NCI-H146 treated with DMSO at 0.1 percent for 48 hours (cell line): ENCODE measurements at regions not wholly inside any gene's neighbourhood (a gene's known extent, or its start where the extent isn't known, plus 50 kb on each side); places are given as distances from the start of the nearest gene placed in this dataset.

Experiments
- DNase-seq: peaks from one replicate; lab custom pipeline; 2025; ENCODE audit not compliant: unreplicated experiment; lab: John Stamatoyannopoulos, UW

DNA sequence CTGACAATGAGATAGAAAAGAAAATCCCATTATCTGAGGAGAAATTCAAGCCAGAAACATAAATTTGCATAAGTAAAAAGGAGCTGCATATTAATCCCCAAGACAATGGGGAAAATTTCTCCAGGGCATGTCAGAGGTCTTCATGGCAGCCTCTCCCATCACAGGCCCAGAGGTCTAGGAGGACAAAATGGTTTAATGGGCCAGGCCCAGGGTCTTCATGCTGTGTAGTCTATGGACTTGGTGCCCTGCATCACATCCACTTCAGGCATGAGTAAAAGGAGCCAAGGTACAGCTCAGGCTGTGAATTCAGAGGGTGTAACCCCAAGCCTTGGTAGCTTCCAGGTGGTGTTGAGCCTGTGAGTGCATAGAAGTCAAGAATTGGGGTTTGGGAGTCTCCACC lies 1097.2 kb upstream of the RAG2 start:
- DNase-seq, result no peak

DNA sequence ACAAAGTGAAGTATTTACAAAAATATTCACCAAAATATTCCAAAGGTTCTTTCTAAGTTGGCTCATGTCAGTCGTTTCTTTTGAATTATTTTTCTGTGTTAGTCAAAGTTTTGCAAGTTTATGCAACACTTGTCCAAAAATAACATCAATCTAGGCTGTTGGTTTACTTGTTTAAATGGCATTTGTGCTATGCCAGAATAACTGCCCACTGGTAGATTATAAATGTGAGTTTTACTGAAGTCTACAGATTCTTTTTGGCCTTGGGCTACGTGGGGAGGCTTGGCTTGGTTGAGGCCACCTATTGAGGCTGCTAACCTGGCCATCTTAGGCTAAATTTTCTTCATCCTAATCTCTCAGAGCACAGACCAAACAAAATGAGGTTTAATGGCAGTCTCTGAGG lies 1091.9 kb upstream of the RAG2 start:
- DNase-seq, result no peak

DNA sequence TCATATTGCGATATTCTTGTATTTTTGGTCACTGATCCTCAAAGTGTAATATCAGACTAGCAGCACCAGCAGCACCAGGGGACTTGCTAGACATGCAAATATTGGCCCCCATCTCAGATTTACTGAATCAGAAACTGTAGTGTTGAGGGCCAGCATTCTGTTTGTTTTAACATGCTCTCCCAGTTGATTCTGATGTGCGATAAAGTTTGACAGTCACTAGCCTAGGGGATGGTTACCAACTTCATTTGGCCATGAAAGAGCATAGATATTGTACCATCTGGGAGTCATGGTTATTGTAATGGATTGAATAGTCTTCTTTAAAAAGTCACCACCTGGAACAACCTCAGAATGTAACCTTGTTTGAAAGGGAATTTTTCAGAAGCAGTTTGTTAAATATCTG lies 1090.4 kb upstream of the RAG2 start:
- no peak for DNase-seq

DNA sequence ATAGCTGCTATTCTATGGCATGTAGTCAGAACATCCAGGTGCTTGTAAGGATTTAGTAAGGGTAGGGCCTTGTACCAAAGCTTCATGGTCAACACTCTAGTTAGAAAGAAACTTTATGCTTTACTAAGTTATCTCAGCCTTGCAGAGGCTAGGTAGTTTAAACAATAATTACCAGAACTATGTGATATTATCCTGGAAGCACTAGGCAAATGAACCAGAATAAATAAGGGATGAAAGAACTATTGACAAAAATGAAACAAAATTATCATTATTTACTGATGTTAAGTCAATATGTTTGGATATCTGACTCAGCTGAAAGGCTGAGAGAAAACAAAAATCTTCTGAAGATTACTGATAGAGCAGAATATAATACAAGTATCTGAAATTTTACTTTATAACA lies 1089.1 kb upstream of the RAG2 start:
- DNase-seq, result no peak

DNA sequence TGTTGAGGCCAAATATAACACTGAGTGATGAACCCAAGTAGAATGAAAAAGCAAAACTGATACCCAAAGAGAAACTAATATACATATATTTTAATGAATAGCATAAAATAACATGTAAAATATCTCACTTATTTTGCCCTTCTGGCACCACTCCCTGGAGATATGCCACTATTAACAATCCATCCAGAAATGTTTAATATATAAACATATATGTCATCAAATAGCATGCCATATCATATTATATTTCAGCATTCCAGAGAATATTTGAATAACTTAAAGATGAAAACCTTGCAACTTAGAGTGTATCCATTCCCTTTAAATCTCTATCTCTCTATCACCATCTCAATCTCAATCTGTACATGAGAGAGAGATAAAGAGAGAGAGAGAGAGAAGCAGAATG lies 1073.3 kb upstream of the RAG2 start:
- no peak for DNase-seq

DNA sequence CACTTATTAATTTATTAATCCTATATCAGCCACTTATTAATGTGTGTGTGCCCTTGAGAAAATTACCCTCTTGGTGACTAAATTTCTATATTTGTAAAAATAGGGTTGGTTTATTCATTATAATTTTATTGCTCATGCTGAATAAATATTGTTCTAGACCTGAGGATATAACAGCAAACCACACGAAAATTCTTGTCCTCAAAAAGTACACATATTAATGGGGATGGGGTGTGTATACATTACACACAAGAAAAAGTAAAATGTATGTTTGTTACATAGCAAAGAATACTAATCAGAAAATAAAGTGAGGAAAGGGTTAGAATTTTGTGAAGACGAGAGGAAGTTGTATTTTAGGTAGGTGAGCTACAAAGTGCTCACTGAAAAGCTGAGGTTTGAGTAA lies 1068.9 kb upstream of the RAG2 start:
- no peak for DNase-seq

DNA sequence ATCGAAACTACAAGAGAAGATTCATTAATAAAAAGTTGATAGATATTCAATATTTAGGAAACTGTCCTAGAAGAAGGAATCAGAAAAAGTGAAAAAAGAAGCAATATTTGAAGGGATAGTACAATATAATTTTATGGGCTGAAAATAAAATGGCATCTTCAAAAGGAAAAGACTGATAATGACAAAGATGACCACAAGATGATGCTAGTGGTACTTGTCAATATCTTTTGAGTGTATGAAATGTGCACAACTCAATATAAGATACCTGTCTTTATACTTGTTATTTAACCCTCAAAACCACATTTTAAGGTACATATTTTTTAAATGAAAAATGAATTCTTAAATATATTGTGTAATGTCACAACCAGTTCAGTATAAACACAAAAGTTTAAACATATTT lies 1059.6 kb upstream of the RAG2 start:
- DNase-seq, result no peak

DNA sequence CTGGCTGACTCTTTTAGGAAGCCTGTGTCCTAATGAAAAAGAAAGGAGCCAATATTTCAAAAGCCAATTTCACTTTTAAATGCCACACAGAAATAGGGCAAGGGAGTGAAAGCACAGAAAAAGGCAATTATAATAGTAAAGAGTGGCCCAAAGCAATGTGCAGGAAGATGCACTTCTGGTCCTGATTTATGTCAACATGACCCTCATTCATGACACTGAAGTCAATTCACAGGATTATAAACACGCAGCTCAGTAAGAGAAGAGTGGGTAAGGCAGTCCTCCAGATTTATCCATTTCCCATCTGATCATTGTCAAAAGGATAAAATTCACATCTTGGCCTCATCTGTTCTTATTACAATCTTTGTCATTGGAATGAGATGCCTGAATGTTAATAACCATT lies 1049.7 kb upstream of the RAG2 start:
- no peak for DNase-seq

DNA sequence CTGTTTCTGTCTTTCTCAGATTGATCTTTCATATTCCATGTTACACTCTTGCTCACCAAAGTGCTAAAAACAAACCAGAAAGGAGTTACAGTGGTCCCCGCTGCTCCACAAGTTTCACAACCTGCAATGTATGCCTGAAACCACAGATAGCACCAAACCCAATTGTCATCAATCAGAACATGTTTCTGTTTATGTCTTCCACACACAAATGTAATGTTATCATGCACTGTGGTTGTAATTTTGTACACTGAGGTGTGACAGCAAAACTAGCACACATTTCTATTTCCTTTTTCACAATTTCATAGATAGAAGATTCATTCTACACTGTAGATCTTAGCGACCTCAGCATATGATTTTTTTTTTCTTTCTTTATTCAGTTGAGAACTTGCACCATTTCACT lies 1045.9 kb upstream of the RAG2 start:
- DNase-seq, result no peak

DNA sequence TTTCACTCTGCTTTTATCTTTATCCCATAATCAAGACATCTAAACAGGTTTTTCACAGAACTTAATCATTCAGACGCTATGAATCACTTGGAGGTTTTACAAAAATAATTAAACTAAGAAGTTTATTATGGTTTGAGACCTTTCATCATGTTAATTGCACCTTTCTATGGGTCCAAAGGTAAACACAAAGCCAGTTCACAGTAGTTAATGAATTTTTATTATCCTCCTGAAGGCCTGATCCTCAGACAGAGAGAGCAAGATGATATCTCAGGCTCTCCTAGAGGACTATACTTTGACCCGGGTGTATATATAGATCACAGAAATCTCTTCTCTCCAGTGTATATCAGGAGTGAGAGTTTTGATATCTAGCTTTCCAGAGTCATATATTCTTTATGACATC lies 1044.3 kb upstream of the RAG2 start:
- DNase-seq, result no peak

DNA sequence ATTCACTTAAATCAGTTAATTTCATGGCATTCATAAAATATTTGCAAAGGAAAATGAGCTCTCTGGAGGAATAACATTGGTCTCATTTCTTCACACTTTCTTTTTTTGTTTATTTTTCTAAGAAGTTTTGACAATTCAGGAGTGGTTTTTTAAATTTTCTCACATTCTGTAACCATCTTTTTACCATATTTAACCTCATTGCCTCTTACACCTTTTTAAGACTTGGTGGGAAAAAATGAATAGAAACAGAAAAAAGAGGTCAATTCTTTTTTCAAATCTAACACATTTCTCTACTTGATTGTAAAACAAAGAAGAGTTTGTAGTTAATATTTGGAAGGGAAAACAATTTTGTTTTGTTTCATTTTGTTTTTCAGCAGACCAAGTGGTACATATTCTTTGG lies 1034.7 kb upstream of the RAG2 start:
- no peak for DNase-seq

DNA sequence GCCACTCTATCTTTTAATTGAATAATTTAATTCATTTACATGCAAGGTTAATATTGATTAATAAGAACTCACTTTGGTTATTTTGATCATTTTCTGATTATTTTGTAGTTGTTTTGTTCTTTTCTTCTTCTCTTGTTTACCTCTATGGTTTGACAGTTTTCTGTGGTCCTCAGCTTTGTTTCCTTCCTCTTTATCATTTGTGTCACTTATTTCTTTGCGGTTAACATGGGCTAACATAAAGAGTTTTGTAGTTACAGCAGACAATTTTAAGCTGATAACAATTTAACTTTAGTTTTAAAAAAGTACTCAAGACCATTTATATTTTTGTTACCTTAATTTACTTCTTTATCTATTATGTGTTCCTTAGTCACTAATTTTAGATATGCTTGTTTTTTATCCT lies 1032.8 kb upstream of the RAG2 start:
- no peak for DNase-seq

DNA sequence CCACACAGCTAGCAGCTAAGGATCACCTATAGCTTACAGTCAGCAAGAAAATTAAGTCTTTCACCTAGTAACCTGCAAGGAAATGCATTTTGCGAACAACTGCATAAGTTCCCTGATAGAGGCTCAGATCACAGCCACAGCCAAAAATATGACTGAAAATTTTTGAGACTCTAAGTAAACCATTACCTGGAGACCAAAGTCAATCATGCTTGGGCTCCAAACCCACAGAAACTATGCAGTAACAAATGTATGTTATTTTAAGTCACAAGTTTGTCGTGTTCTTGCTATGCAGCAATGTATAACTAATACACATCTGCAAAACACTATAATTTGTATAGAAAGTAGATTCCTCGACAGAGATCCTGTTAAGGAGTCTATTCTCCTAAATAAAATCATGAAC lies 1025.7 kb upstream of the RAG2 start:
- no peak for DNase-seq

DNA sequence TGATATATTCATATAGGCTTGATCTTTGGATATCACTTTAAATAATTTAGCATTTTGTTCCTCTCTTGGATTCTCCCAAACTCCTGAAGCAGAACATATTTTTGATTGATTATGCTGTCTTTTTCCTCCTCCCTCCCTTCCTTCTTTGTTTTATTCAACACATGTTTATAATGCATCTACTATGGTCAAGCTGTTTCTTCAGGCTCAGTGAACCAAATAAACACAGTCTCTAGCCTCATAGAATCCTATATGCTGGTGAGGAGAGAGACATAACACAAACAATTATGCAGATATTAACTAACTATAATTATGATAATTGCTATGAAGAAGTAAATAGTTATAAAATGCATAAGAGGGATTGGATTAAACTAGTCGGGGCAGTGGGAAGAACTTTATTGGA lies 1023.6 kb upstream of the RAG2 start:
- DNase-seq, result no peak

DNA sequence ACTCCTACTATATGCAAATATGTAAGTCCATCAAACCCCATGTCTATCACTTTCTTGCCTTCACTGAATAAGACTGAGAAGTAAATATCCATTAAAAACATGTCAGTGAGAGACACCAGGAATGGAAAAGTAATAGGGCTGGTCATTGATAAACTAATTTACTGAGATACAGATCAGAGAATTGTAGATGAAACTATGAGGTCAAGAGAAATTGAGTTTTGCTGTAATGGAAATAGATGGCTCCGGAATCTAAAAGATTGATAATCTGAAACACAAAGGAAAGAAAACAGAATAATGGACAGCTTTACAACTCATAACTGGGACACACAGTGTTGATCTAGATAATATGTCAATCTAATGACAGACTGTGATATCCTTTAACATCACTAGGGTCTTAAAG lies 1018.3 kb upstream of the RAG2 start:
- DNase-seq, result no peak

DNA sequence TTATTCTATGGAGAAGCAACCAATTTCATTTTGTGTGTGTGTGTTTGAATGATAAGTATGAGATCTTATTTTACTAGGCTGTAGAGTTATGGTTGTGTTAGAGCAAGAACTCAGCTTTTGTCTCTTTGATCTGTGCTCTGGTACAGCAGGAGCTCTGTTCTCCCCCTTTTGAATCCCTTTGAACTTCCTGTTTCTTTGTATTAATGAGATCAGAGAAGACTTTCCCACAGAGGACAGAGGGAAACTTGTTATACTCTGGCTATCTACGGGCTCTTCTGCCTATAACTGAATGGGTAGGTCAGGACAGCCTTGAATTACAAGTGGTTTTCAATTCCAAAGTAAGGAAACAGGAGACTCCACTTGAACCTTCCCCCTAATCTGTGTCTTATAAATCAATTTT lies 1015.0 kb upstream of the RAG2 start:
- DNase-seq, result no peak

DNA sequence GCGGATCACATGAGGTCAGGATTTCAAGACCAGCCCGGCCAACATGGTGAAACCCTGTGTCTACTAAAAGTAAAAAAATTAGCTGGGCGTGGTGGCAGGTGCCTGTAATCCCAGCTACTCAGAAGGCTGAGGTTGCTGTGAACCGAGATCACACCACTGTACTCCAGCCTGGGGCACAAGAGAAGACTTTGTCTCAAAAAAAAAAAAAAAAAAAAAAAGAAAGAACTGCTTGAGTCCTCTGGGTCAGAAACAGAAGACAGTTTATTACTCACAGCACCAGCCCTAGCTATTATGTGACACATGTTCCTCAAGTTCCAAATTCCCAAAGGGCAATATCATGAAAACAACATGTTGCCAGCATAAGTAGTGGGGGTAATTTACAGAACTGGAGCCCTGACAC lies 1014.1 kb upstream of the RAG2 start:
- no peak for DNase-seq

DNA sequence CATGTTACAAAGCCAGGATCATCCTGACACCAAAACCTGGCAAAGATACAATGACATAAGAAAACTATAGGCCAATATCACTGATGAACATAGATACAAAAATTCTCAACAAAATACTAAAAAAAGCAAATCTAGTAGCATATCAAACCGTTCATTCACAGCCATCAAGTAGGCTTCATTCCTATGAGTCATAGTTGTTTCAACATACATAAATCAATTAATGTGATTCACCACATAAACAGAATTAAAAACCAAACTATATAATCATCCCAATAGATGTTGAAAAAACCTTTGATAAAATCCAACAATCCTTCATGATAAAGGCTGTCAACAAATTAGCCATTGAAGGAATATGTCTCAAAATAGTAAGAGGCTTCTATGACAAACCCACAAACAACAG lies 1007.2 kb upstream of the RAG2 start:
- no peak for DNase-seq

DNA sequence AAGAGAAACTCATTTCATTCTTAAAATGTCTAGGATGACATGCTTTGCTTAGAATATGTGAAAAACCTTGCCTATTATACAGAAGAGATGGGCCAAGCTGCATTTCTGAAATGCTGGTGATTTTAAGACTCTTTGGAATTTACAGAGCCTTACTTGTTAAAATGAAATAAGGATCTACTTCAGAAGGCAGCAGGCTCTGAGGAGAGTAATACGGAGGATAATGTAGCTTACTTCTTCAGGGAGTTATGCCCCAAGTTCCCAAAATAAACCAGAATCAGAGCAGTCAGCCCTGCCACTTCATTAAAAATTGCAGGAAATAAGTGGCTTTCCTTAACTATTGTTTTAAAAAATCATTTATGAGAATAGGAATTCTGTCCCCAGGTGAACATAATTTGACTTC lies 1000.3 kb upstream of the RAG2 start:
- no peak for DNase-seq

DNA sequence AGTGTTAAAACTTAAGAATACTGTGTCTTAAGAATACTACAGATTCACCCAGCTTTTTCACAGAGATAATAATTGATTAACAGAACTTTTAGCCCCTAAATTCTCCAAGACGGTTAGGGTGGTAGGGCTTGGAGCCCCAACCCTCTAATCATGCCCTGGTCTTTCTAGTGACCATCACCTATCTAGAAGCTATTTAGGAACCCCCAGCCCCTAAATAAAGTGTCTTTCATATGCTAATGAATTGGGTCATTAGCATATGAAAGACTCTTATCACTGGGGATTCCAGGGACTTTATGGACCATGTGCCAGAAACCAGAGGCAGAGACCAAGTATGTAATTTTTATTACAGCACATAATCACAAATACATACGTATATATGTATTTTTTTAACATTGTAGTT lies 999.7 kb upstream of the RAG2 start:
- no peak for DNase-seq

DNA sequence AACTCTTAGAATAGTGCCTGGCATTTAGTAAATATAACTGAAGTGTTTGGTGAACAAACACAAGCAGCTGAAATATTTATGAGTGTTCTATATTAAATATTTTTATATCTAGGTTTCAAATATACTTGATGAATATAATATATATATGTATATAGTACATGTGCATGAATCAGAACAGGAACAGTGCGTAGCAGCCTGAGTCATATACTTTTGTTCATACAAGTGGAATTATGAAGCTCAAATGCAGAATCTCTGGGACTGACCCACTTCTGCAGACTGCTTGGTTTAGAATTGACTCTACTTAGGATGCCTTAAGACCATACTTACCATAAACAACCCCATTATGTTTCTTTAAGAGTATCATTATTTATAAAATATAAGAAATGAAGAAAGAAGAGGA lies 997.8 kb upstream of the RAG2 start:
- no peak for DNase-seq

DNA sequence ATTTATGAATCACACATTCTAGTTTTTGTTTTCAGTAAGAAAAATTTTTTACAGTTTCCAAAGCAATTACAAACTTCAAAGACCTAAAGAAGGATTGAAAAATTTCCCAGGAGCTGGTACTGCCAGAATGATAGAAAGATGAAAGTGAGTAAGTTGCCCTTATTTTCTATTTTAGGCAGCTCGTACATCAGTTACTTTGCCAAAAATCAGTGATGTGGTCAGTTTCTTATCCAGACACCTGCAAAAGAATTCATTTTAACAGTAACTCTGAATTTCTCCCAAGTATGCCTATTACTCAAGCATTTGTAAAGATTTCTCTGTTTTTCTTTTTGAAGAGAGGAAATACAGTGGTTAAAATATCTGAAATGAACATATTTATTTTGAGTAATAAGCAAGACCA lies 976.3 kb upstream of the RAG2 start:
- DNase-seq, result no peak

DNA sequence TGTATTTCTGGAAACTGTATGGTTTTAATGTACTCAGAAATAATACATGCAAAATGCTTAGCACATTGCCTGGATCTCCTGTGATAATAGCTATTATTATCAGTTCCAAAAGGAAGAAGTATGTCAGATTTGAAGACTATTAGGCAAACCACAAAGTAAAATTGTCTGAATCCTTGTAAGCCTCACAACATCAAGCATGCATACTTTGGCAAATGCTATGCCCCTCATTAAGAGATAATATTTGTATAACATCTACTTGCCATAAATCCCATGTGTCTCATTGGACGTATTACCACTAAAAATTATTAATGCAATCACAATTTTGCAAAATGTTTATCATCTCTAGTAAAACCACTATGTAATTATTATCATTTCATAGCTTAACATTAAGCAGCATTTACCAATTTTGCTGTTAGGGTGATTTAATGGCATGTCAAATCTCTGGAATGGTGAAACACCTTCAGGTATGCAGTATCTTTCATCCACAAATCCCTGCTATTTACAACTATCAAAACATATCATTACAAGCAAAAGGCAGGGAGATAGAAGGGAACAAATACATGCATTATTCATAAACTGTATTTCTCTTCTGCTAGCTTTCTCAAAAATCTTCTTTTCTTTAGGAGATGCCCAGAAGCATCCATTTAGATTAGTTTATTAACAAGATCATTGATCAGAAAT lies 974.6 kb upstream of the RAG2 start:
- DNase-seq, result no peak

DNA sequence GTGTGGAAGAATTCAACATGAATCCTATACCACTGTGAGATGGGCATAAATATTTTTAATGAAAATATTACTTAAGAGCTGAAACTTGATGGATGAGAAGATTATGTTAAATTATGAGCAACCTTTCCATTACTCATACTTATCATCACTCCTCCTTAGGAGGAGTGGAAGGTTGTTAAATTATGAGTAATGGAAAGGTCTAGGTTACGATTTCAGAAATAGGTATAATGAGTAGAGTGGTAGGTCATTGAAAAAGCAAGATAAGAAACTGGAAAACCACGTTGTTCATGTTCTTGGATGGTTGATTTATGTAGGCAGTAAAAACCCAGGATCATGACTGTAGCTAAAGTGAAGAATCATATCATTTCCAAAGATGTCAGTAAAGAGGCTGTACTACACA lies 973.2 kb upstream of the RAG2 start:
- no peak for DNase-seq
